ENCODE measurements at regions not wholly inside any gene's neighbourhood (a gene's known extent, or its start where the extent isn't known, plus 50 kb on each side); places are given as distances from the start of the nearest gene placed in this dataset.

- peak in 1 of 4 experiments; percentile 8 for TF ChIP-seq CTCF (IDR thresholded peaks at IDR 0.05)
- TF ChIP-seq POLR2A (IDR thresholded peaks at IDR 0.05): no peak
Observed at GRCh38 chr3:71930056-71930991, 145.4 kb upstream of the PROK2 start.
